H1 (cell line): ENCODE measurements at regions not wholly inside any gene's neighbourhood (a gene's known extent, or its start where the extent isn't known, plus 50 kb on each side); places are given as distances from the start of the nearest gene placed in this dataset.

Experiments
- CTCF ChIA-PET: fragments of 300-600 bp; sonication (Branson Sonifier 250); formaldehyde crosslinking; loops from one replicate; lab custom pipeline; 2021; ENCODE audit not compliant: partially characterized antibody; lab: Charles Lee
- POLR2A ChIA-PET: fragments of 300-600 bp; sonication (Branson Sonifier 250); formaldehyde crosslinking; loops from one replicate; lab custom pipeline; 2021; ENCODE audit warnings: inconsistent platforms; ENCODE audit not compliant: partially characterized antibody; lab: Charles Lee
- DNase-seq, 2 experiments: peaks; one replicate each; pipeline versions ENCODE4 v3.0.0 to v3.0.0-alpha.2; 2010 to 2022; ENCODE audit warnings: low spot score in 2 of 2, low read depth in 1 of 2, mixed read lengths in 1 of 2
- FAIRE-seq: peaks from 2 replicates; lab custom pipeline; 2011; peaks lifted over from hg19 to GRCh38; lab: Jason Lieb, UNC
- H2AFZ ChIP-seq: 2 replicates; pipeline ENCODE4 v1.8.1; 2012; ENCODE audit warnings: low read length, inconsistent platforms
- H2AK5ac ChIP-seq: 2 replicates; pipeline ENCODE4 v1.6.1; 2013; ENCODE audit warnings: low read depth, low read length
- H2BK120ac ChIP-seq: replicated peaks from 2 replicates; pipeline ENCODE3; 2013; ENCODE audit warnings: low read depth, low read length, inconsistent platforms
- H2BK12ac ChIP-seq: 2 replicates; pipeline ENCODE4 v1.6.1; 2013; ENCODE audit warnings: low read depth, low read length
- H2BK15ac ChIP-seq: 2 replicates; pipeline ENCODE4 v1.6.1; 2013; ENCODE audit warnings: low read length
- H2BK20ac ChIP-seq: 2 replicates; pipeline ENCODE4 v1.6.1; 2013; ENCODE audit warnings: low read length
- H2BK5ac ChIP-seq: 2 replicates; pipeline ENCODE4 v1.6.1; 2013; ENCODE audit warnings: low read depth, low read length
- H3K14ac ChIP-seq: 2 replicates; pipeline ENCODE4 v1.6.1; 2013; ENCODE audit warnings: inconsistent platforms; ENCODE audit not compliant: insufficient read length
- H3K18ac ChIP-seq: 2 replicates; pipeline ENCODE4 v1.6.1; 2013; ENCODE audit warnings: low read length; ENCODE audit errors: extremely low read depth
- H3K23ac ChIP-seq: 2 replicates; pipeline ENCODE4 v1.6.1; 2013; ENCODE audit warnings: inconsistent platforms; ENCODE audit not compliant: insufficient read length
- H3K23me2 ChIP-seq: 2 replicates; pipeline ENCODE4 v1.6.1; 2013; ENCODE audit warnings: low read depth, low read length
- H3K27ac ChIP-seq: 2 replicates; pipeline ENCODE4 v1.6.1; 2011; ENCODE audit warnings: low read depth, low read length, inconsistent platforms
- H3K27me3 ChIP-seq, 4 experiments: replicated peaks in 1 of 4; 1 replicate in 1 of 4; 2 replicates in 3 of 4; pipeline versions ENCODE4 v1.6.1 to v1.8.1; 2011 to 2013; ENCODE audit warnings: low read length in 3 of 4, mild to moderate bottlenecking in 3 of 4, inconsistent platforms in 2 of 4, mixed read lengths in 2 of 4, moderate library complexity in 1 of 4; ENCODE audit not compliant: control insufficient read depth in 3 of 4, insufficient read depth in 3 of 4; ENCODE audit errors: extremely low read depth in 1 of 4
- H3K36me3 ChIP-seq, 4 experiments: 2 replicates each; pipeline versions ENCODE4 v1.6.1 to v1.8.1; 2011 to 2013; ENCODE audit warnings: mild to moderate bottlenecking in 4 of 4, low read length in 3 of 4, moderate library complexity in 2 of 4, control low read depth in 1 of 4, inconsistent platforms in 1 of 4; ENCODE audit not compliant: insufficient read depth in 4 of 4, control insufficient read depth in 2 of 4
- H3K4ac ChIP-seq: replicated peaks from 2 replicates; pipeline ENCODE3; 2013; ENCODE audit warnings: low read length, low read depth, mixed read lengths, inconsistent platforms; ENCODE audit not compliant: insufficient read length
- H3K4me1 ChIP-seq, 4 experiments: replicated peaks in 1 of 4; 1 replicate in 1 of 4; 2 replicates in 3 of 4; pipeline versions ENCODE4 v1.6.1 to v1.8.1; 2011 to 2013; ENCODE audit warnings: low read length in 3 of 4, inconsistent platforms in 2 of 4, mixed read lengths in 1 of 4; ENCODE audit not compliant: insufficient read depth in 4 of 4, control insufficient read depth in 3 of 4
- H3K4me2 ChIP-seq, 2 experiments: 2 replicates each; pipeline versions ENCODE4 v1.6.1 to v1.8.1; 2011 to 2013; ENCODE audit warnings: low read depth in 2 of 2, low read length in 2 of 2, control low read depth in 1 of 2, inconsistent platforms in 1 of 2, mild to moderate bottlenecking in 1 of 2; ENCODE audit not compliant: insufficient read depth in 1 of 2
- H3K4me3 ChIP-seq, 4 experiments: fragments of 200-600, 300-600 bp in 1 of 4; sonication (generic), shearing (Covaris generic), sonication (Bioruptor Twin) in 1 of 4; 2 replicates each; pipeline versions ENCODE4 v1.5.1 to v1.8.1; 2011 to 2016; ENCODE audit warnings: low read length in 4 of 4, low read depth in 3 of 4, control low read depth in 2 of 4, inconsistent platforms in 2 of 4, mild to moderate bottlenecking in 2 of 4, mixed read lengths in 1 of 4, moderate library complexity in 1 of 4; ENCODE audit not compliant: insufficient read depth in 2 of 4; ENCODE audit errors: extremely low read depth in 1 of 4
- H3K56ac ChIP-seq: replicated peaks from 2 replicates; pipeline ENCODE3; 2013; ENCODE audit warnings: low read depth, mild to moderate bottlenecking, mixed read lengths, low read length, inconsistent platforms; ENCODE audit not compliant: insufficient read length
- H3K79me1 ChIP-seq: 2 replicates; pipeline ENCODE4 v1.6.1; 2013; ENCODE audit warnings: low read depth, low read length, control low read depth
- H3K79me2 ChIP-seq, 2 experiments: 2 replicates each; pipeline versions ENCODE4 v1.6.1 to v1.8.1; 2012 to 2013; ENCODE audit warnings: low read length in 2 of 2, mild to moderate bottlenecking in 2 of 2, inconsistent platforms in 1 of 2; ENCODE audit not compliant: insufficient read depth in 2 of 2, control insufficient read depth in 1 of 2
- H3K9ac ChIP-seq, 4 experiments: replicated peaks in 1 of 4; 1 replicate in 1 of 4; 2 replicates in 3 of 4; pipeline versions ENCODE4 v1.6.1 to v1.8.1; 2011 to 2013; ENCODE audit warnings: low read depth in 3 of 4, low read length in 3 of 4, control low read depth in 2 of 4, mild to moderate bottlenecking in 2 of 4, moderate library complexity in 2 of 4, inconsistent platforms in 1 of 4; ENCODE audit errors: extremely low read depth in 1 of 4
- H3K9me3 ChIP-seq, 2 experiments: 2 replicates each; pipeline versions ENCODE4 v1.6.1 to v1.8.1; 2012 to 2013; ENCODE audit warnings: mild to moderate bottlenecking in 2 of 2, moderate library complexity in 2 of 2, control low read depth in 1 of 2, inconsistent platforms in 1 of 2, low read depth in 1 of 2, low read length in 1 of 2, mixed read lengths in 1 of 2; ENCODE audit not compliant: insufficient read depth in 2 of 2
- H4K20me1 ChIP-seq, 2 experiments: replicated peaks in 1 of 2; 2 replicates each; pipeline versions ENCODE3 to v1.8.1; 2011 to 2013; ENCODE audit warnings: inconsistent platforms in 2 of 2, low read length in 2 of 2, mild to moderate bottlenecking in 1 of 2; ENCODE audit not compliant: insufficient read depth in 2 of 2, control insufficient read depth in 1 of 2
- H4K5ac ChIP-seq: 2 replicates; pipeline ENCODE4 v1.6.1; 2013; ENCODE audit warnings: low read length, low read depth, mixed read lengths, inconsistent platforms; ENCODE audit not compliant: insufficient read length
- H4K8ac ChIP-seq: 2 replicates; pipeline ENCODE4 v1.8.0; 2013; ENCODE audit warnings: mild to moderate bottlenecking, moderate library complexity, low read length, inconsistent platforms; ENCODE audit not compliant: insufficient read depth; ENCODE audit errors: extremely low read depth
- H4K91ac ChIP-seq: replicated peaks from 2 replicates; pipeline ENCODE3; 2013; ENCODE audit warnings: low read length, mixed read lengths, inconsistent platforms; ENCODE audit not compliant: insufficient read length
- BCL11A ChIP-seq, 2 experiments: IDR thresholded peaks; one replicate each; pipeline ENCODE4 v1.6.1; 2011; ENCODE audit warnings: low read depth in 2 of 2, low read length in 2 of 2, mild to moderate bottlenecking in 2 of 2
- CBX8 ChIP-seq: fragments of 300-800, 300-1000 bp; sonication (generic); IDR thresholded peaks from 2 replicates; pipeline ENCODE4 v1.7.1; 2016; ENCODE audit warnings: low read depth, low read length, borderline replicate concordance
- CTBP2 ChIP-seq: IDR thresholded peaks from 2 replicates; pipeline ENCODE4 v1.7.0; 2011; ENCODE audit warnings: borderline replicate concordance, mild to moderate bottlenecking, moderate library complexity, mixed read lengths, low read length; ENCODE audit not compliant: insufficient read depth, insufficient read length
- RNF2 ChIP-seq: fragments of 200-900, 300-1000 bp; sonication (generic); IDR thresholded peaks from 2 replicates; pipeline ENCODE4 v1.7.1; 2016; ENCODE audit warnings: borderline replicate concordance, low read depth, mild to moderate bottlenecking, antibody characterized with exemption, low read length; ENCODE audit not compliant: poor library complexity, severe bottlenecking; ENCODE audit errors: missing control alignments
- SUZ12 ChIP-seq: fragments of 200-600 bp; sonication (generic); IDR thresholded peaks from 2 replicates; pipeline ENCODE4 v1.6.1; 2012; ENCODE audit warnings: mild to moderate bottlenecking, inconsistent platforms, low read length, moderate library complexity, mixed read lengths
- TAF1 ChIP-seq: IDR thresholded peaks from 2 replicates; pipeline ENCODE4 v1.6.1; 2011; ENCODE audit warnings: mild to moderate bottlenecking, low read depth, low read length
- YY1 ChIP-seq: IDR thresholded peaks from 2 replicates; pipeline ENCODE4 v1.6.1; 2011; ENCODE audit warnings: low read depth, mild to moderate bottlenecking, low read length
- WGBS, 2 experiments: shearing (Covaris generic) in 1 of 2; methylation state at CpG; one replicate each; pipeline versions ENCODE4 v1.1.6 to v1.1.7; 2013 to 2015; ENCODE audit warnings: low lambda C conversion rate in 2 of 2, mixed read lengths in 2 of 2, inconsistent platforms in 1 of 2, low coverage in 1 of 2, missing lambda C conversion rate in 1 of 2; ENCODE audit not compliant: insufficient replicate concordance in 2 of 2, insufficient coverage in 1 of 2, insufficient read length in 1 of 2; ENCODE audit errors: extremely low coverage in 1 of 2, missing lambda C conversion rate in 1 of 2; 5-methylcytosine and 5-hydroxymethylcytosine counted together

GRCh38 chr11:130790689-130791088 lies 125.6 kb downstream of the SNX19 start:
- Histone ChIP-seq H3K4me2 (no peak overlapping the region), H2AK5ac (no peak overlapping the region), H3K4me1 (peaks cover 0 to 3% (median 0%) of the 10 kb centered on the region in 4 experiments; a peak in 2 of 7 replicates), H4K20me1 (no peaks in the 10 kb centered on the region), H2AFZ (no peak overlapping the region), H3K4me3 (no peak overlapping the region), H2BK5ac (no peak overlapping the region), H3K4ac (no peak overlapping the region), H2BK15ac (no peak overlapping the region), H3K14ac (no peak overlapping the region), H2BK20ac (no peak overlapping the region), H3K36me3 (no peaks in the 10 kb centered on the region), H3K27ac (no peak overlapping the region), H3K27me3 (no peaks in the 10 kb centered on the region), H3K18ac (no peak overlapping the region), H3K9me3 (no peaks in the 10 kb centered on the region), H3K23me2 (no peaks in the 10 kb centered on the region), H2BK120ac (no peak overlapping the region), H4K5ac (no peak overlapping the region), H4K8ac (no peak overlapping the region), H3K9ac (no peak overlapping the region), H3K79me2 (no peaks in the 10 kb centered on the region), H3K23ac (no peak overlapping the region), H2BK12ac (no peak overlapping the region), H3K56ac (no peak overlapping the region), H4K91ac (no peak overlapping the region), H3K79me1 (no peaks in the 10 kb centered on the region)
- no peak for DNase-seq
- TF ChIP-seq SUZ12 (no peak), TAF1 (no peak), YY1 (no peak), RNF2 (no peak), BCL11A (IDR thresholded peaks at IDR 0.05; ENCODE audit: low read depth in 2 of 2, low read length in 2 of 2) (no peak), CTBP2 (no peak), CBX8 (no peak)
- no peak for FAIRE-seq
- ChIA-PET POLR2A (interaction anchor here (0.6 kb wide), 1 partner anchor 45 kb away, joined by 3 read pairs; no protein-coding TSS in a partner anchor), CTCF (interaction anchor here (1.0 to 1.9 kb wide), 4 partner anchors 21 to 340 kb away, joined by 3 to 7 read pairs (median 5); no protein-coding TSS in a partner anchor)
- WGBS, 2 experiments = 87% methylated on average over 2 of the region's 2 CpGs; no CpG with 5 or more reads in 1 of the 2 experiments
